ENCODE measurements at regions not wholly inside any gene's neighbourhood (a gene's known extent, or its start where the extent isn't known, plus 50 kb on each side); places are given as distances from the start of the nearest gene placed in this dataset.

GRCh38 chr21:17051054-17051453 lies 461.8 kb upstream of the CXADR start:
- Histone ChIP-seq H3K4me1 (no peaks in the 10 kb centered on the region), H3K9me3 (peaks cover 0 to 7% of the 10 kb centered on the region in 2 donors), H3K27me3 (no peaks in the 10 kb centered on the region), H3K36me3 (no peaks in the 10 kb centered on the region), H3K27ac (peak overlapping the region in 1 of 2 donors; percentile 6), H3K4me3 (no peak overlapping the region)
- TF ChIP-seq, protein P1, sequence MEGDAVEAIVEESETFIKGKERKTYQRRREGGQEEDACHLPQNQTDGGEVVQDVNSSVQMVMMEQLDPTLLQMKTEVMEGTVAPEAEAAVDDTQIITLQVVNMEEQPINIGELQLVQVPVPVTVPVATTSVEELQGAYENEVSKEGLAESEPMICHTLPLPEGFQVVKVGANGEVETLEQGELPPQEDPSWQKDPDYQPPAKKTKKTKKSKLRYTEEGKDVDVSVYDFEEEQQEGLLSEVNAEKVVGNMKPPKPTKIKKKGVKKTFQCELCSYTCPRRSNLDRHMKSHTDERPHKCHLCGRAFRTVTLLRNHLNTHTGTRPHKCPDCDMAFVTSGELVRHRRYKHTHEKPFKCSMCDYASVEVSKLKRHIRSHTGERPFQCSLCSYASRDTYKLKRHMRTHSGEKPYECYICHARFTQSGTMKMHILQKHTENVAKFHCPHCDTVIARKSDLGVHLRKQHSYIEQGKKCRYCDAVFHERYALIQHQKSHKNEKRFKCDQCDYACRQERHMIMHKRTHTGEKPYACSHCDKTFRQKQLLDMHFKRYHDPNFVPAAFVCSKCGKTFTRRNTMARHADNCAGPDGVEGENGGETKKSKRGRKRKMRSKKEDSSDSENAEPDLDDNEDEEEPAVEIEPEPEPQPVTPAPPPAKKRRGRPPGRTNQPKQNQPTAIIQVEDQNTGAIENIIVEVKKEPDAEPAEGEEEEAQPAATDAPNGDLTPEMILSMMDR (IDR thresholded peaks at IDR 0.05) = no peak
- DNase-seq (ENCODE audit: low spot score) = no peak

GRCh38 chr21:17053321-17053720 lies 459.5 kb upstream of the CXADR start:
- no peak overlapping the region for H3K4me3 ChIP-seq
- no peaks in the 10 kb centered on the region for H3K4me1 ChIP-seq
- no peak overlapping the region for H3K27ac ChIP-seq
- no peak for DNase-seq (ENCODE audit: low spot score)
- no peaks in the 10 kb centered on the region for H3K27me3 ChIP-seq
- no peaks in the 10 kb centered on the region for H3K9me3 ChIP-seq
- TF ChIP-seq, protein P1 (IDR thresholded peaks at IDR 0.05) = no peak
- no peaks in the 10 kb centered on the region for H3K36me3 ChIP-seq

GRCh38 chr21:17059936-17060335 lies 452.9 kb upstream of the CXADR start:
- Histone ChIP-seq H3K36me3 (no peaks in the 10 kb centered on the region), H3K9me3 (no peaks in the 10 kb centered on the region), H3K27me3 (no peaks in the 10 kb centered on the region), H3K4me1 (no peaks in the 10 kb centered on the region), H3K27ac (no peak overlapping the region), H3K4me3 (no peak overlapping the region)
- DNase-seq (ENCODE audit: low spot score) = no peak
- TF ChIP-seq, protein P1 (IDR thresholded peaks at IDR 0.05) = no peak

DNA sequence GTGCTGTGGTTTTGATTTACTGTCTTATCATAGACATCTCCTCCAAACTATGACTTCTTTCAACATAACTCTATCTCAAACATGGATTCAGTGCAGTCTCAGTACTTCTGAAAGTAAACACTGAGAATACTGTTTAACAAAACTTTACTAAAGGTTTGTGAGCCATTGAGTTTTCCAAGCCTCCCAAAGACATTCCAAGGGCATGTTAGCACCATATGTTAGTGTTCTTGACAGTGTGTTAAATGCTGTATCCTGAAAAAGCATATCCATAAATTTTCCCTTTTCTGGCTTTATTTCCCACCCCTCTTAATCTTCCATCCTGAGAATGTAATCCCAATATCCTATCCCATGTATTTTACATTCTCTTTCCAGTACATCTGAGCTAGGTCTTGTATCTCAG lies 446.8 kb upstream of the CXADR start:
- Histone ChIP-seq H3K27me3 (no peaks in the 10 kb centered on the region), H3K9me3 (no peaks in the 10 kb centered on the region), H3K4me3 (no peak overlapping the region), H3K4me1 (no peaks in the 10 kb centered on the region), H3K27ac (no peak overlapping the region), H3K36me3 (no peaks in the 10 kb centered on the region)
- DNase-seq (ENCODE audit: low spot score) = no peak
- TF ChIP-seq, protein P1 (IDR thresholded peaks at IDR 0.05) = no peak

DNA sequence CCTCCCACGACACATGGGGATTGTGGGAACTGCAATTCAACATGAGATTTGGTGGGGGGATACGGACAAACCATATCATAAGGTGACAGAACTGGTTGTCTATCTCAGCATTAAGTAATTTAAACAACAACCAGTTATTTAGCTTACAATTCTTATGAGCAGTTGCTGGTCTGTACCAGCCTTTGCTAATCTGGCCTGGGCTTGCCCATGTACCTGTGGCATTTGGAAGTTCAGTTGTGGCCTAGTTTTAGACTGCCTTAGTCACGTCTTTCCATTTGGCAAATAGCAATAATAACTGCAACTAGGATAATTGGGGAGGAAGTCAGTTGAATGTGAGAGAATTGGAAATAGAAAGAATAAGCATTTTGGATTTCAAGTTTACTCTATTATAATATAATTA lies 441.8 kb upstream of the CXADR start:
- no peak overlapping the region for H3K4me3 ChIP-seq
- DNase-seq (ENCODE audit: low spot score) = no peak
- no peaks in the 10 kb centered on the region for H3K9me3 ChIP-seq
- TF ChIP-seq, protein P1 (IDR thresholded peaks at IDR 0.05) = no peak
- no peak overlapping the region for H3K27ac ChIP-seq
- no peaks in the 10 kb centered on the region for H3K27me3 ChIP-seq
- H3K4me1 ChIP-seq = no peaks in the 10 kb centered on the region
- H3K36me3 ChIP-seq = no peaks in the 10 kb centered on the region

GRCh38 chr21:17081193-17081592 lies 431.6 kb upstream of the CXADR start:
- DNase-seq (ENCODE audit: low spot score) = no peak
- no peaks in the 10 kb centered on the region for H3K9me3 ChIP-seq
- no peaks in the 10 kb centered on the region for H3K36me3 ChIP-seq
- no peak overlapping the region for H3K4me3 ChIP-seq
- no peak overlapping the region for H3K27ac ChIP-seq
- TF ChIP-seq, protein P1 (IDR thresholded peaks at IDR 0.05) = no peak
- no peaks in the 10 kb centered on the region for H3K27me3 ChIP-seq
- no peaks in the 10 kb centered on the region for H3K4me1 ChIP-seq
